DMS 273 treated with DMSO at 0.1 percent for 48 hours (cell line): ENCODE measurements at regions not wholly inside any gene's neighbourhood (a gene's known extent, or its start where the extent isn't known, plus 50 kb on each side); places are given as distances from the start of the nearest gene placed in this dataset.
A peak's percentile ranks its signal among the peaks of the same experiment; 100 is the strongest.
"Not testable (repeated sequence)": the region's sequence is repeated elsewhere in the genome, so short reads cannot be mapped to it uniquely, and the experiment has no call there.

Source experiments
- DNase-seq: peaks from one replicate; lab custom pipeline; 2025; lab: John Stamatoyannopoulos, UW

GRCh38 chrX:13955975-13956374 lies 73.7 kb downstream of the GEMIN8 start:
- DNase-seq: no peak

DNA sequence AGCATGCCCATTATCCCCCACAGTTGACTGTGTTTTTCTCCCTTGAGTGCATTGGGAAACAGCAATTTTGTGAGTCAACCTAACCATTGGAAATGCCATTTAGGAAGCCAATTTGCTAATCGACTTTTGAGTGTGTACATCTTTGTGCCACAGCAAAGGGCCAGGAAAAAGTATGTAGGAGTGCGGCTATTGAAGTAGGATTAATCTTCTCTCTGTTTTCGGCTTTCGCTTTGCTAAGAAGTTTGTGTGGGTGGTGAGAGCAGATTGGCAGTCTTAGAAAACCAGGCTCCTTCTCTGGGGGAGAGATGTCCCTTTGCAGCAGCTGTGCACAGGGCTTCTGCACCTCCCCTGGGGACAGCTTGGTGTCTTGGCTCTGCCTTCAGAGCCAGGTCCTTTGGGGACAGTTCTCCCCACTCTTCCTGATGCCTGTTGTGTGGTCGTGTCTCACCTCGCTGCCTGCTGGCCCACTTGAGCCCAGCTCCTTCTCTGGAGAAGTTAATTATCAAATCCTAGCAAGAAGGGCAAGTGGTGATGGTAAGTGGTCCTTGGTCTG lies 74.5 kb downstream of the GEMIN8 start:
- DNase-seq: no peak

- no peak for DNase-seq
Observed at GRCh38 chrX:13952581-13952980, 77.1 kb downstream of the GEMIN8 start.

- DNase-seq: not testable (repeated sequence)
Observed at GRCh38 chrX:13946223-13946622, 83.5 kb downstream of the GEMIN8 start.

DNA sequence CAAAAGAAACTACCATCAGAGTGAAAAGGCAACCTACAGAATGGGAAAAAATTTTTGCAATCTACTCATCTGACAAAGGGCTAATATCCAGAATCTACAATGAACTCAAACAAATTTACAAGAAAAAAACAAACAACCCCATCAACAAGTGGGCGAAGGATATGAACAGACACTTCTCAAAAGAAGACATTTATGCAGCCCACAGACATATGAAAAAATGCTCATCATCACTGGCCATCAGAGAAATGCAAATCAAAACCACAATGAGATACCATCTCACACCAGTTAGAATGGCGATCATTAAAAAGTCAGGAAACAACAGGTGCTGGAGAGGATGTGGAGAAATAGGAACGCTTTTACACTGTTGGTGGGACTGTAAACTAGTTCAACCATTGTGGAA lies 83.9 kb downstream of the GEMIN8 start:
- DNase-seq: not testable (repeated sequence)

DNA sequence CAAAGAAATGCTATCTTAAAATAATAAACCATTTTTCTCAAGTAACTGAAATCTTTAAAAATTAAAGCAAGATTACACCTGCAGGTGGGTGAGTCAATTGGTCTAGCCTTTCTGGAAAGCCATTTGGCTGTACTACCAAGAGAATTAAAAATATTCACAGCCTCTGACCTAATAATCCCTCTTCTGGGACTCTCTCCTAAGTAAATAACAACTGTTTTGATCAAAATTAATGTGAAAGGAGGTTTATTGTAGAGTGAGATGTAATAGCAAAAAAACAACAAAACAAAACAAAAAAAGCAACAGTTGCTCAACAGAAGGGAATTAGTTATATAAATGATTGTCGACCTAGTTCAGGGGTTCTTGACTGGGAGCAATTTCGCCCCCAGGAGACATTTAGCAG lies 89.0 kb downstream of the GEMIN8 start:
- DNase-seq: no peak

- DNase-seq: no peak
Observed at GRCh38 chrX:13939741-13940597, 89.7 kb downstream of the GEMIN8 start.

- no peak for DNase-seq
Observed at GRCh38 chrX:13938829-13939530, 90.7 kb downstream of the GEMIN8 start.

DNA sequence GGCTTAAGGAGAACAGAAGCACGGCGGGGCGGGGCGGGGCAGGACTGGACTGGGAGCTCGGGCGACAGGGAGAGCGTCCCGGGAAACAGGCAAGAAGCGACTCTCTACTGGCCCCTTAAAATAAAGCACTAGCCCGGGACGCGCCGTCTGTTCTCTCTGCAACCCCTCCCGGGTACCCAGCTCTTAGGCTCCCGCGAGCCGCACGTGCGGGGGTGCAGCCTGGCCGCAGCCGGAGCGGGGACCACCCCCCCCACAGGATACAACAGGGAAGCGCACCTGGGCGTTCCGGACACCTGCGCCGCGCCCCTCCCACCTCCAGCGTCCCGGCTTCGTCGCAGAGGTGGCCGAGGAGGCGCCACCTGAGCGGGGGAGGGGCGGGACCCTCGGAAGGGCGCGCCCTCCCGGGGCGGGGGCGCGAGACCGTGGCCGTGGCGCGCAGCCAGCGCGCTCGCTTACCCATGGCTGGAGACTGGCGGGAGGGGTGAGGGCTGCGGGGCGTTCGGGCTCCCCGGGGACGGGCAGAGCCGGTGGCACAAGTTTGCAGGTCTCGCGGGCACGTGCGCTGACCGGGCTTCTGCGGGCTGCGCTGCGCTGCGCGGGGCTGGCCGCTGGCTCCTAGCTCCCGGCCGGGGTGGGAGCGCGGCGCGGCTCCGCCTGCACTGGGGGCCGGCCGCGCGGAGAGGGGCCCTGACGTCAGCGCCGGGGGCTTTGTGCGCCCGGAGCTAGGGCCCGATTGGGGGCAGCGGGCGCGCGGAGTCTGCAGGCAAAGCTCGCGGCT lies 91.5 kb downstream of the GEMIN8 start:
- no peak for DNase-seq

- DNase-seq: no peak
Observed at GRCh38 chrX:13937370-13938050, 92.2 kb downstream of the GEMIN8 start.

DNA sequence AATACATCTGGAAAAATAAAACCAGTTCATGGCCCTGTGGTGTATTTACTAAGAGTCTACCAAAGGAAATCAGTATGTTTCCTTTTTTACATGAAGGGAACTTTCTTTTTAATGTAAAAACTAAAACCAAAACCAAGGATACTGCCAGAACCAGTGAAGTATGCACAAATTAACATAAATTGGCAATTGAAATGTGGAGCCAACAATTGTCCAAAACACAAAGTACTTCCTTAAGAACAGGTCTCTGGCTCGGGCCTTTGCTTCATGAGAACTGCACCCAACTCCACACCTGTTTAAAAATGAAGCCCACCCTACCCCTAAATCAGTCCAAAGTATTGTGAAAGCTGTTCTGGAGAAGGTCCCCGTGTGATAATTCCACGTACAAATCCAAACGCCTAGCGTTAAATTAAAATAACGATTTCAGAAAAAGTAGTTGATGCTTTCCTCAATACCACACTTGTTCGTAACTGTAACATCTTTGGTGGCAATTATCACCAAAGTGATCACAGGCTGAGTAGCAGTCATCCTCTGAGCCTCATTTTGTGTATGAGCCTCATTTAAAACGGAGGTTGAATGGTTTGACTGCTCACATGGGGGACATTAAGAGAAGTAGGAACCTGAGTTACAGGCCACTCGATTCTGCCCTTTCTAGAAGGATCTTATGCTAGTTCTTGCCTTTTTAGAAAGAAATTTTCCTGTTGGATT lies 93.0 kb downstream of the GEMIN8 start:
- DNase-seq: no peak

DNA sequence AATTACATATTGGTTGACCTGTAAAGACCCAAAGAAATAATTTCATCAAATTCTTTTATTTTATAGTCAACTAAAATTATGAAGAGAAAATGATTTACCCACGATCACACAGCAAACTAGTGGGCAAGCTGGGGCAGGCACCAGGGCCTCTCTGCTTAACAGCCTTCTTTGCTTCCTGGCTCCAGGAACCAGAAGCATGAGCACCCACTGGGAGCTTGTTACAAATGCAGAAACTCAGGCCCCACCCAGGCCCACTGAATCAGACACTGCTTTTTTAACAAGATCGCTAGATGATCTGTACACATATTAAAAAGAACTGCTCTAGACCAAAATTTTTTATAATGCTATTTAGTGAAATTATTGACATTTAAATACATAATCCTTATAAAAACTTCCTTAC lies 95.0 kb downstream of the GEMIN8 start:
- DNase-seq: no peak

GRCh38 chrX:13933851-13934250 lies 95.8 kb downstream of the GEMIN8 start:
- no peak for DNase-seq

GRCh38 chrX:13933352-13933751 lies 96.3 kb downstream of the GEMIN8 start:
- no peak for DNase-seq

DNA sequence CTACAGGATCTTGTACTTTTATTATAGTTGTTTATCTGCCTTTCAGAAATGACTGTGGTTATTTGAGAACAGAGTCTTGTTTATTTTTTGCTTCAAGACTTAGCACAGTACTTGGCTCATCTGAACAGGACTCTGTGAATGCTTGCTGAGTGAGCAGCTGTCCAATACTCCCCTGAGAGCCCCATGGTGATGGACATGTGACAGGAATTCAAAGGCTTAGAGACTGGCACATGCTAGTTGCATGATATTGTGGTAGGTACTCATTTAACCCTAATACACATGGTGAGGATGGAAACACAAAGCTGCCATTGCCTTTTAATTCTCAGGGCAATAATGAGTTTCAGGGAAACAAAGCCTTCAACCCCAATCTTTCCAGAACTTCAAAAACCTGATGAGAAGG lies 97.3 kb downstream of the GEMIN8 start:
- peak; percentile 40 for DNase-seq

DNA sequence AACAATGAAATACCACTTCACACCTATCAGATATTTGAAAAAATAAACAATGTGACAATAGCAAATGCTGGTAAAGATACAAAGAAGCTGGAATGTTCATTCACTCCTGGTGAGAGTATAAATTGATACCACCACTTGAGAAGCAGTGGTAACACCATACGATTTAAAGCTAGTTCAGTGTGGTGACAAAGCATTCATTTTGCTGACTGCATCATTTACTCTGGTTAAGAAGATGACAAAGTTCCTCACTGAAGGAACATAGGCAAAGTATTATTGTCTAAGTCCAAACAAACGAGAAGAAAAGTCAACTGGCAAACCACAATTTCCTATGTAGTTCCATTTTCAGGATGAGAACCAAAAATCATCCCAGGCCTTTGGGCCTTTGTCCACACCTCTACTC lies 102.5 kb downstream of the GEMIN8 start:
- DNase-seq: no peak

- DNase-seq: no peak
Observed at GRCh38 chrX:13923845-13924244, 105.8 kb downstream of the GEMIN8 start.

GRCh38 chrX:13923289-13923688 lies 106.4 kb upstream of the GPM6B start:
- no peak for DNase-seq

DNA sequence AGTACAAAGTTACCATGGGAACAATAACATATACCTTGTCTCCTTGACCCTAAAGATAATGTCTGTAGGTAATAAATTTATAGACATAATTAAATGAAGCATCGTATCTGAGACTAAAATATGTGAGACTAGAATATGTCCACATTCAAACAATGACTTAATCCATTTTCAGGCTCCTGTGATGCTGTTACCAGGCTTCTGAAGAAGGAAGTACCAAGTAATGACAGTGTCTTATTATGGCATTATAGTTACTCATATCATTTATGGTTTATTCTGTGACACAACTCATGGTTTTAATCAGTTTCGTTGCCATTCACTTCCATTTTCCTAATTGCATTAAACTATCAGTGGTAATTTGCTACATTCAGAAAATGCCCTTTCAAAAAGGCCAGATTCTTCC lies 100.6 kb upstream of the GPM6B start:
- DNase-seq: no peak

DNA sequence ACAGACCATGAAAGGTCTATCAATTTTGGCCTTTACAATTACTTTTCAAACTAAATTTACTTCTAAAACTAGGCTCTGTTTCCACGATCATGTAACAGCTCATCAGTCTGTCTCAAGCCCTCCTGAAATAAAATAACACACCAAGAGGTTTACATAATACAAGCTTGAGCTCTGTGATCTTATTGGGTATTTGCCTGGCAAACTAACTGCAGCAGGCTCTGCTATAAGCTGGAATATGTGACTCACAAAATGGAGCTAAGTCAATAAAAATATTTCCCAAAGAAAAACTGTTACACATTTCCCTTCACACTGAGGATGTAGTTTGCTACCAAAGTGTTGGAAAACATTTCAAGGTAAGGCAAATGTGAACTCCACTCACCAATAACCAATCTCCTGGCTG lies 94.7 kb upstream of the GPM6B start:
- DNase-seq: no peak

DNA sequence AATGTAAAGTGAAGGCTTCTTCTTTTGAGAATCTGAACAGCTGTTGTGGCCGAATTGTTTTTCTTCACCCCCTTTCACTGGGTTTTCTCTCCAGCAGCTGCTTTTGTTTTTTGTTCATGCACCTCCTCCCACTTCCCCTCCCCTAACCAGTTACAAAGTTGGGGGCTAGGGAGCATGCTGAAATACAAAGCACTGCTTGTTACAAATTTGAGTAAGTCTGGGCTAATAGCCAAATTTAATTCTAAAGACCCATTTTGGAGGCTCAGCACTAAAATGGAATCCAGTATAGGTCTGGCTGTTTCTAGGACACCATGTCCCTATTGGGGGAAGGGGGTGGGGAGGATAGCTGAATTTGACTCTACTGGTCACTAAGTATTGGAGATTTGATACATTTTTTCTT lies 89.2 kb upstream of the GPM6B start:
- peak; percentile 42 for DNase-seq
